ENCODE measurements at regions not wholly inside any gene's neighbourhood (a gene's known extent, or its start where the extent isn't known, plus 50 kb on each side); places are given as distances from the start of the nearest gene placed in this dataset.

DNA sequence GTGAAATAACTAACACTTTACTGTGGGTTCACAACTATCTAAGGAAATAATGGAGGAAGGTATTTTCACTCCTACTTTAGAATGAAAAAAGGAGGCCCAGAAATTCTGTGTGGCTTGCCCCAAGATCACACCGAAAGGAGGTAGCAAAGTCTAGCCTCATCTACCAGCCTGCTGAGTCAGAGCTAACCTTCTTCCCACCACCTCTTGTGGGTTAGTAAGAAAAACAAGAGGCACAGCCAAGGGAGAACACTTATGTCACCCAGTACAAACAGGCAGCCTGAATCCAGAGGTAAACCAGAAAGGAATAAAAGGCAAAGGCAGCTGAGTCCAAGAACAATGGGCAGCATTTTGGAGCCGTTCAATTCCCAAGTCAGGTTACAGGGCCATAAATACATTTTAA, 91.9 kb upstream of the RASEF start:
- H3K27ac Mint-ChIP-seq = no peak overlapping the region
- no peaks in the 10 kb centered on the region for H3K9me3 Mint-ChIP-seq
- H3K27me3 Mint-ChIP-seq = peaks cover 3% of the 10 kb centered on the region
- H3K4me3 Mint-ChIP-seq = no peak overlapping the region
- no peaks in the 10 kb centered on the region for H3K4me1 Mint-ChIP-seq (ENCODE audit: unreplicated experiment)
- DNase-seq (ENCODE audit: extremely low spot score, unreplicated experiment) = no peak
- no peaks in the 10 kb centered on the region for H3K36me3 Mint-ChIP-seq
- TF ChIP-seq, protein P1, sequence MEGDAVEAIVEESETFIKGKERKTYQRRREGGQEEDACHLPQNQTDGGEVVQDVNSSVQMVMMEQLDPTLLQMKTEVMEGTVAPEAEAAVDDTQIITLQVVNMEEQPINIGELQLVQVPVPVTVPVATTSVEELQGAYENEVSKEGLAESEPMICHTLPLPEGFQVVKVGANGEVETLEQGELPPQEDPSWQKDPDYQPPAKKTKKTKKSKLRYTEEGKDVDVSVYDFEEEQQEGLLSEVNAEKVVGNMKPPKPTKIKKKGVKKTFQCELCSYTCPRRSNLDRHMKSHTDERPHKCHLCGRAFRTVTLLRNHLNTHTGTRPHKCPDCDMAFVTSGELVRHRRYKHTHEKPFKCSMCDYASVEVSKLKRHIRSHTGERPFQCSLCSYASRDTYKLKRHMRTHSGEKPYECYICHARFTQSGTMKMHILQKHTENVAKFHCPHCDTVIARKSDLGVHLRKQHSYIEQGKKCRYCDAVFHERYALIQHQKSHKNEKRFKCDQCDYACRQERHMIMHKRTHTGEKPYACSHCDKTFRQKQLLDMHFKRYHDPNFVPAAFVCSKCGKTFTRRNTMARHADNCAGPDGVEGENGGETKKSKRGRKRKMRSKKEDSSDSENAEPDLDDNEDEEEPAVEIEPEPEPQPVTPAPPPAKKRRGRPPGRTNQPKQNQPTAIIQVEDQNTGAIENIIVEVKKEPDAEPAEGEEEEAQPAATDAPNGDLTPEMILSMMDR (conservative IDR thresholded peaks at IDR 0.05) = no peak

DNA sequence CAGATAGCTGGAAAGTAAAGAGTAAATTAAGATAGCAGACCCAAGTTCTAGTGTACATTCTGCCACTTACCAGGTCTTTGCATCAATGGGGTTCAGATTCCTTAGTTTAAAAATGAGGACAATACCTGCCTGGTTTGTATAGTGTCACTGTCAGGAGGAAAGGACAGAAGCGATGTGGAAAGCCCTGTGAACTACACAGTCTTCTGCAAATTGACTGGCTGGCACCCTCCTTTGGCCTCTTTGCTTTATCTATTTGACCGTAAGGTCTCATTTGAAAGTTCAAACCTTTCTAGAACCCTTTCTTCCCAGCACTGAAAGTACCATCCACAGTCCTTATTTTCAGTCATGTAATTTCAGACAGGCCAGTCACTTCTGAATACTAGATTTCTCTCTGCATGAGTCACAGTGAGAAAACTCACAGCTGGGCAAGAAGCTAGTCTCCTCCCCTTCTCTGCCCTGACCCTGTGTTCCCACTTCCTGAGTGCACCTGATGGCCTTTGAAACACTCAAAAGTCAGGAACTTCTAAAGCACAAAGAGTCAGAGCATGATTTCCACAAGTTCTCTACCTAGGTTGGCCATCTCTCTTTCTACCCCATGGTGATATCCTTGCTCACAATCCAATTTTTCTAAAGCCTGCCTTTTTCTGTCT, 91.3 kb upstream of the RASEF start:
- no peak for DNase-seq (ENCODE audit: extremely low spot score, unreplicated experiment)
- Mint-ChIP-seq H3K4me3 (no peak overlapping the region), H3K27me3 (peaks cover 5% of the 10 kb centered on the region), H3K9me3 (peaks cover 2% of the 10 kb centered on the region), H3K4me1 (ENCODE audit: unreplicated experiment) (no peaks in the 10 kb centered on the region), H3K27ac (peak overlapping the region; percentile 17), H3K36me3 (no peaks in the 10 kb centered on the region)
- TF ChIP-seq, protein P1 (conservative IDR thresholded peaks at IDR 0.05) = no peak

DNA sequence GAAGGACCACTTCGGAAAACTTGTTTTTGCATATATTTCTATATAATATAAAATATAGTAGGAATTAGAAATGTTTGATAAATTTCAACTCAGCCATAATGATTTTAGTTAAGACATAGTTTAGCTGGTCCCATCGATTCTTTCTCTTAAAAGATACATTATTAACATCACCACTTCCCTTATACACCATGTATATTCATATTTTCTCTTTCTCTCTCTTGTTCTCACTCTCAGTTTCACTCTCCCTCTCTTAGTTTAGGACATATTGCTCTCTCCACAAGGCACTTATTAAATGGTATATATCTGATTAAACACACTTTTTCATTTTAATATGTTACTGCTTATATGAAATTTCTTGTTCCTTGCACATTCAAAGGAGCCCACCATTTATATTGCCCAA, 90.1 kb upstream of the RASEF start:
- no peak overlapping the region for H3K4me3 Mint-ChIP-seq
- TF ChIP-seq, protein P1 (conservative IDR thresholded peaks at IDR 0.05) = no peak
- no peak overlapping the region for H3K27ac Mint-ChIP-seq
- peaks cover 11% of the 10 kb centered on the region for H3K9me3 Mint-ChIP-seq
- no peak for DNase-seq (ENCODE audit: extremely low spot score, unreplicated experiment)
- H3K4me1 Mint-ChIP-seq (ENCODE audit: unreplicated experiment) = no peaks in the 10 kb centered on the region
- no peaks in the 10 kb centered on the region for H3K36me3 Mint-ChIP-seq
- peaks cover 7% of the 10 kb centered on the region for H3K27me3 Mint-ChIP-seq

DNA sequence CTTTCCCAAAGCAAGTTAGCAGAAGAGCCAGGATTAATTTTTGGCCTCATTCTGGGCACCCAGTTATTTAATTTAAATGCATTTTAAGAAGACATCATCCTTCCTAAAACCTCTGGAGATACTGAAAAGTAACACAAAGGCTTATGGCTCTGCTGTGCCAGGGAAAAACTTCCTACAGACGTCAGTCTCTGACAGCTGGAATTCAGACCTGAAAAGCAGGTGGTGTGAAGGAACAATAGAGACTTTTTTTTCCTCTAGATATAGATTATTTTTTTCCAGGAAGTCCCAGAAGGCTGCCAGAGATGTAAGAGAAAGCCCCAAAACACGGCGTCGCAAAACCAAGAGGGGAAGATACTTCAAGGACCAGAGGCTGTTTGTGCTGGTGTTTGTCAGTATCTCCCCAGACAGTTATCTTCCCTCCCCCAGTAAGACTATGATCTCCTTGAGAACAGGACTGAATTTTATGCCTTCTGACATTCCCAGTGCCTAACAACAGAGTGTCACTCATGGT, 88.7 kb upstream of the RASEF start:
- Mint-ChIP-seq H3K4me1 (ENCODE audit: unreplicated experiment) (no peaks in the 10 kb centered on the region), H3K4me3 (no peak overlapping the region), H3K9me3 (peaks cover 15% of the 10 kb centered on the region), H3K27me3 (peaks cover 7% of the 10 kb centered on the region), H3K36me3 (no peaks in the 10 kb centered on the region), H3K27ac (no peak overlapping the region)
- no peak for DNase-seq (ENCODE audit: extremely low spot score, unreplicated experiment)
- TF ChIP-seq, protein P1 (conservative IDR thresholded peaks at IDR 0.05) = no peak

DNA sequence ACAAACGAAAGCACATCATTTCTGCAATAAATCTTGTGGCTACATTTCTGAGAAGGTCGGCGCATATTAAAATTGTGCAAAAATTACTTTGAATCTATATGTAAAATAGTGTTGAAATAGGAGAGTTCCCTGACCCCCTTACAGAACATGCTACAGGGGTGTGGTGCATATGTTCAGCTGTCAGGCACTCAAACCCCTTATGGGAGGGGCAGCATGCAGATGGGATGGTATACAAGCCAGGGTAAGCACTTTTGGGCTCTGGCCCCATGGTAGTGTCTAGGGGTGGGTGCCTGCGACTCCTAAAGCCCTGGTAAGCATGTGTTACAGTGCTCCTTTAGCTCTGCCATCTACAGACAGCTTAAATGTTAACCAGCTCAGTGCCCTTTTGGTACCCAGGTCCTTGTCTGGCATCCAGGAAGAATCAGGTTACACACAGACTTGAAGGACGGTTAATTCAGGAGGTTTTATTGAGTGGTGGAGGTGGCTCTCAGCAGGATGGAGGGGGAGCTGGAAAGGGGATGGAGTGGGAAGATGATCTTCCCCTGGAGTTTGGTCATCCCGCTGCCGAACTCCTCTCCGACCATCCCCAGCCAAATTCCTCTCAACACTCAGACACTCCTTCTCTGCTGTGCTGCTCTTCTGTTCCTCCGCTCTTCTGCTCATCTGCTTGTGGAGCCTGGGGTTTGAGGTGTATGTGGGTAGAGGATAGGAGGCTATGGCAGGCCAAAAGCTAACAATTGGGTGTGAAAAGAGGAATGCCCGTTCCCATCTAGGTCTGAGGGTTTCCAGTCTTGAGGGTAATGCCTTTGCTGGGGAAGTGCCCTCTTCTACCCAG, 84.6 kb upstream of the RASEF start:
- Mint-ChIP-seq H3K4me1 (ENCODE audit: unreplicated experiment) (no peaks in the 10 kb centered on the region), H3K27me3 (peaks cover 7% of the 10 kb centered on the region), H3K9me3 (peaks cover 15% of the 10 kb centered on the region), H3K36me3 (no peaks in the 10 kb centered on the region), H3K4me3 (no peak overlapping the region), H3K27ac (no peak overlapping the region)
- no peak for DNase-seq (ENCODE audit: extremely low spot score, unreplicated experiment)
- TF ChIP-seq, protein P1 (conservative IDR thresholded peaks at IDR 0.05) = no peak
